Karpas-422 (cell line): ENCODE measurements at regions not wholly inside any gene's neighbourhood (a gene's known extent, or its start where the extent isn't known, plus 50 kb on each side); places are given as distances from the start of the nearest gene placed in this dataset.

Experiments
- DNase-seq: peaks from one replicate; pipeline ENCODE4 v3.0.0-alpha.2; 2015
- H2AFZ ChIP-seq: fragments of 200-600 bp; sonication (generic); 2 replicates; pipeline ENCODE4 v1.6.1; 2014; ENCODE audit warnings: antibody characterized with exemption, low read length, mixed read lengths
- H3K27ac ChIP-seq: fragments of 200-600 bp; sonication (generic); 2 replicates; pipeline ENCODE4 v1.5.1; 2014; ENCODE audit warnings: mild to moderate bottlenecking, low read length, moderate library complexity
- H3K27me3 ChIP-seq: fragments of 200-600 bp; sonication (generic); 2 replicates; pipeline ENCODE4 v1.6.1; 2014; ENCODE audit warnings: low read length, mixed read lengths
- H3K36me3 ChIP-seq: fragments of 200-600 bp; sonication (generic); 2 replicates; pipeline ENCODE4 v1.6.1; 2014; ENCODE audit warnings: low read length, mixed read lengths; ENCODE audit not compliant: insufficient read depth
- H3K4me1 ChIP-seq: fragments of 200-600 bp; sonication (generic); 2 replicates; pipeline ENCODE4 v1.6.1; 2014; ENCODE audit warnings: mild to moderate bottlenecking, low read length, mixed read lengths
- H3K4me2 ChIP-seq: fragments of 200-600 bp; sonication (generic); 2 replicates; pipeline ENCODE4 v1.6.1; 2014; ENCODE audit warnings: low read length, low read depth, mild to moderate bottlenecking; ENCODE audit not compliant: poor library complexity, severe bottlenecking
- H3K4me3 ChIP-seq: fragments of 200-600 bp; sonication (generic); 2 replicates; pipeline ENCODE4 v1.5.1; 2014; ENCODE audit warnings: mild to moderate bottlenecking, antibody characterized with exemption, low read length, mixed read lengths
- H3K79me2 ChIP-seq: fragments of 200-600 bp; sonication (generic); 2 replicates; pipeline ENCODE4 v1.6.1; 2014; ENCODE audit warnings: mild to moderate bottlenecking, low read length, mixed read lengths
- H3K9ac ChIP-seq: fragments of 200-600 bp; sonication (generic); 2 replicates; pipeline ENCODE4 v1.6.0; 2014; ENCODE audit warnings: low read length
- H3K9me2 ChIP-seq: fragments of 200-600 bp; sonication (generic), shearing (Covaris generic); replicated peaks from 2 replicates; pipeline ENCODE4 v1.6.0; 2014; ENCODE audit warnings: mild to moderate bottlenecking, low read length, moderate library complexity; ENCODE audit not compliant: insufficient read depth
- H3K9me3 ChIP-seq: fragments of 300-700, 200-600 bp; sonication (generic); 2 replicates; pipeline ENCODE4 v1.6.1; 2014; ENCODE audit warnings: low read length, mixed read lengths
- H4K20me1 ChIP-seq: fragments of 200-600 bp; sonication (generic); 2 replicates; pipeline ENCODE4 v1.6.1; 2014; ENCODE audit warnings: mild to moderate bottlenecking, antibody characterized with exemption, low read length, low read depth; ENCODE audit not compliant: insufficient read depth

- no peaks in the 10 kb centered on the region for H3K36me3 ChIP-seq
- H3K9ac ChIP-seq, result no peak overlapping the region
- DNase-seq, result no peak
- H3K4me3 ChIP-seq, result no peak overlapping the region
- no peaks in the 10 kb centered on the region for H3K79me2 ChIP-seq
- H3K9me3 ChIP-seq, result peaks cover 25% of the 10 kb centered on the region
- no peaks in the 10 kb centered on the region for H3K9me2 ChIP-seq
- H2AFZ ChIP-seq, result no peak overlapping the region
- H3K4me1 ChIP-seq, result no peaks in the 10 kb centered on the region
- H3K27ac ChIP-seq, result no peak overlapping the region
- H3K27me3 ChIP-seq, result no peaks in the 10 kb centered on the region
- no peaks in the 10 kb centered on the region for H4K20me1 ChIP-seq
- H3K4me2 ChIP-seq, result no peak overlapping the region
These were observed 769.5 kb upstream of the DPPA4 start for GRCh38 chr3:110106805-110107204.

DNA sequence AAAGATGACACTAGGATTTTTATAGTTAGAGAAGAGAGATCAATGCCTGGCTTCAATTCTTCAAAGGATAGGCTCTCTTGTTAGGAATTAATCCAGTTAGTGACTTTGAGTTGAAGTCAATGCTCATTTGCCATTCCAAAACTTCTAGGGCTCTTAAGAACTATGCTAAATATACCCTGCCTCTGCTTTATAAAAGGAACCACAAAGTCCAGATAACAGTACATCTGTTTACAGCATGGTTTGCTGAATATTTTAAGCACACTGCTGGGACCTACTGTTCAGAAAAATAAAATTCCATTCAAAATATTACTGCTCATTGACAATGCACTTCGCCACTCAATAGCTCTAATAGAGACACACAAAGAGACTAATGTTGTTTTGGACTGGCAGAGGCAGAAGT, 786.6 kb upstream of the DPPA4 start:
- H2AFZ ChIP-seq, result no peak overlapping the region
- H3K4me1 ChIP-seq, result no peaks in the 10 kb centered on the region
- no peaks in the 10 kb centered on the region; the same call in 1 of the 2 replicates for H3K9me3 ChIP-seq
- H3K4me2 ChIP-seq, result no peak overlapping the region
- no peak overlapping the region for H3K27ac ChIP-seq
- DNase-seq, result no peak
- H3K9ac ChIP-seq, result no peak overlapping the region
- H3K79me2 ChIP-seq, result no peaks in the 10 kb centered on the region
- H3K36me3 ChIP-seq, result no peaks in the 10 kb centered on the region
- H3K9me2 ChIP-seq, result no peaks in the 10 kb centered on the region
- no peak overlapping the region for H3K4me3 ChIP-seq
- no peaks in the 10 kb centered on the region for H4K20me1 ChIP-seq
- no peaks in the 10 kb centered on the region for H3K27me3 ChIP-seq

DNA sequence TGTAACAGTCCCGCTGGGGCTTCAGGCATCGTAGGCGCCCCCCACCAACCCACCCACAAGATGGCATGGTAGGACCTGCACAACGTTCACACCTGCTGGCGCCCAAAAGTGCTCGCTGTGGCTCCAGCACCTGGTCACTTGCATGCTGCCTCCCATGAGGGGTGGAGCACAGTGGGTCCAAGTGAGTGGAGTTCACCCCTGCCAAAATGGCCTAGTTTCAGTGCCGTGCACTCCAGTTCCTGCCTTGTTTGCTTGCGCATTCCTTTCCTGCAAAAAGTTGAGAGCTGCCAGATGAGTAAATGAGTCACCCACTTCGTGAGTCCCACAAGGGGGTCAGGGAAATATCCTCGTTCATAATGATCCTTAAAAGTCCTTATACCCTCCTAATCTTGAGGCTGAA, 788.7 kb upstream of the DPPA4 start:
- Histone ChIP-seq H4K20me1 (no peaks in the 10 kb centered on the region), H3K36me3 (no peaks in the 10 kb centered on the region), H3K9me2 (no peaks in the 10 kb centered on the region), H3K4me3 (no peak overlapping the region), H3K27ac (no peak overlapping the region), H3K9ac (no peak overlapping the region), H3K4me2 (no peak overlapping the region), H3K27me3 (no peaks in the 10 kb centered on the region), H3K4me1 (no peaks in the 10 kb centered on the region), H3K79me2 (no peaks in the 10 kb centered on the region), H2AFZ (no peak overlapping the region), H3K9me3 (no peaks in the 10 kb centered on the region; the same call in 1 of the 2 replicates)
- no peak for DNase-seq

GRCh38 chr3:110133971-110134370, 796.6 kb upstream of the DPPA4 start:
- H4K20me1 ChIP-seq, result no peaks in the 10 kb centered on the region
- no peak overlapping the region for H3K4me2 ChIP-seq
- no peaks in the 10 kb centered on the region for H3K27me3 ChIP-seq
- H3K9me2 ChIP-seq, result no peaks in the 10 kb centered on the region
- H3K79me2 ChIP-seq, result no peaks in the 10 kb centered on the region
- no peak overlapping the region for H3K4me3 ChIP-seq
- peaks cover 18% of the 10 kb centered on the region for H3K9me3 ChIP-seq
- no peak overlapping the region for H3K9ac ChIP-seq
- H3K27ac ChIP-seq, result no peak overlapping the region
- H3K36me3 ChIP-seq, result no peaks in the 10 kb centered on the region
- DNase-seq, result no peak
- no peaks in the 10 kb centered on the region for H3K4me1 ChIP-seq
- no peak overlapping the region for H2AFZ ChIP-seq

DNA sequence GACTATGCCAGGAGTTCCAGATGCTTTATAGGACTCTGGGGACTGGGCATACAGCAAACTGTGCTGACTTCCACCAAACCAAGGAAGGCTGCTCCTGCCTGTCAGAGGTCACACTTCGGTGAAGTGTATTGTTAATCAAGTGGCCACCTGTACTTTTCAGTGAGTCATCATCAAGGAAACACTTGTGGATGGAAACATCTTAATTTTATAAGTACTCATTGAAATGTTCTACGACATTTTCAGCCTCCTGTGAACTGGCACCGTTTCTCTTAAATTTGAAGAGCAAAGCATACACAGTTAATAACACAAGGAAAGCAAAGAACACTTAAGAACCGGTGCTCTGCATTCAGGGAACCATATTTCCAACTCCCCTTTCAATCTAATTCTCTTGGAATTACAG, 801.7 kb upstream of the DPPA4 start:
- H3K36me3 ChIP-seq, result no peaks in the 10 kb centered on the region
- H3K9ac ChIP-seq, result no peak overlapping the region
- H3K4me3 ChIP-seq, result no peak overlapping the region
- H3K4me1 ChIP-seq, result no peaks in the 10 kb centered on the region
- no peaks in the 10 kb centered on the region for H3K9me2 ChIP-seq
- no peak for DNase-seq
- no peak overlapping the region for H3K4me2 ChIP-seq
- H3K27me3 ChIP-seq, result no peaks in the 10 kb centered on the region
- H4K20me1 ChIP-seq, result no peaks in the 10 kb centered on the region
- no peak overlapping the region for H3K27ac ChIP-seq
- H3K79me2 ChIP-seq, result no peaks in the 10 kb centered on the region
- H2AFZ ChIP-seq, result no peak overlapping the region
- H3K9me3 ChIP-seq, result peaks cover 14% of the 10 kb centered on the region

DNA sequence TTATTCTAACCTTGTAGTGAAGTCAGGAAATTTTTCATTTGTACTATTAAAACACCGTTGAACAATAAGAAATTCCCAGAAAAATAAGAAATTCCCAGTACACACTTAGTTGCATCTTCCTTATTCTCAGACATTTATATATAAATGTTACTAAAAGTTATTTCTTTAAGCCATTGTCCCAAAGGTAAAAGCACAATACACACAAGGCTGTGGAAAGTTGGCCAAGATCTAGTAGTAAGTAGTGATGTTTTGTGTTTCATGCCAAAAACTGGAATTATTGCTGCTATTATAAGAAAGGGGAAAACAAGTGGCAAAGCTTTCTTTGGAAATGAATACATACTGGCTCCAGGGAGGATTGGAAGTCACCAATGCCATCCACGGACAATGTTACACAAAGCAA, 802.5 kb upstream of the DPPA4 start:
- no peaks in the 10 kb centered on the region for H3K4me1 ChIP-seq
- no peaks in the 10 kb centered on the region for H3K9me2 ChIP-seq
- H3K4me3 ChIP-seq, result no peak overlapping the region
- H3K9ac ChIP-seq, result no peak overlapping the region
- H3K27me3 ChIP-seq, result no peaks in the 10 kb centered on the region
- H3K27ac ChIP-seq, result no peak overlapping the region
- H3K9me3 ChIP-seq, result peaks cover 8% of the 10 kb centered on the region
- DNase-seq, result no peak
- no peak overlapping the region for H3K4me2 ChIP-seq
- H3K36me3 ChIP-seq, result no peaks in the 10 kb centered on the region
- no peaks in the 10 kb centered on the region for H4K20me1 ChIP-seq
- no peak overlapping the region for H2AFZ ChIP-seq
- H3K79me2 ChIP-seq, result no peaks in the 10 kb centered on the region

DNA sequence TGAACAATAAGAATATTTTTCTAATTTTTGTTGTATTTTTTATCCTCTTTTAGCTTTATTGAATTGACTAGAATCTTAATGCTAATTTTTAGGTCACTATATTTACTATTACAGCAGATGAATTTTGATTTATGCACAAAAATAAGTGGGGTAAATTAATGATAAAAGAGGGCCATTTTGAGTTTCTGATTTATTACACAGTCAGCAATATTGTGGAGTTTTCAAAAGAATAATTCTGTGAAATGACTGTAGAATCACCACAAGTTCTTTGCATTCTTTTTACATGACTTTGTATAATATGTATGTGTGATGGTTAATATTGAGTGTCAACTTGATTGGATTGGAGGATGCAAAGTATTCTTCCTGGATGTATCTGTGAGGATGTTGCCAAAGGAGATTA, 812.4 kb upstream of the DPPA4 start:
- Histone ChIP-seq H3K4me1 (no peaks in the 10 kb centered on the region), H3K36me3 (no peaks in the 10 kb centered on the region)
- no peak for DNase-seq

DNA sequence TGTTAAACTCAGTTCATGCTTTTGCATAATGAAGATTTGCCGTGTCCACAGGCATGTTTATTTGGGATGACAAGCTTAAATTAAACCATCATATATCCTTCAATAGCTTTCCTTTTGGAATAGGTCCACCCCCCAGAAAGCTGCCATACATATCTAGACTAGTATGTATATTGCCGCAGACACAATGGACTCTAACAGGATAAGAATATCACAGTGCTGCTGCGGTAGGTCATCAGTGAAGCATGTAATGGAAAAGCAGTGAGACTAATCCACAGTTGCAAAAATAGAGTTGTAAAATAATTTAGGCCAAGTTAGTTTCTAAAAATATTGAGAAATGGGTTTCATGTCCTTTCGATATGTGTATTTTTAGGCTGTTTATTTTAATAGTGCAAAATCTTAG, 819.9 kb upstream of the DPPA4 start:
- no peak for DNase-seq

More for the DNA sequence above, 812.4 kb upstream of the DPPA4 start:
- H3K27me3 ChIP-seq, result no peaks in the 10 kb centered on the region
- no peaks in the 10 kb centered on the region for H4K20me1 ChIP-seq
- no peaks in the 10 kb centered on the region for H3K79me2 ChIP-seq
- no peak overlapping the region for H3K9ac ChIP-seq
- H3K9me3 ChIP-seq, result peaks cover 18% of the 10 kb centered on the region
- H3K4me2 ChIP-seq, result no peak overlapping the region
- H3K9me2 ChIP-seq, result no peaks in the 10 kb centered on the region
- H2AFZ ChIP-seq, result no peak overlapping the region
- no peak overlapping the region for H3K27ac ChIP-seq
- no peak overlapping the region for H3K4me3 ChIP-seq

More for the DNA sequence above, 819.9 kb upstream of the DPPA4 start:
- no peaks in the 10 kb centered on the region for H3K4me1 ChIP-seq
- H3K27ac ChIP-seq, result no peak overlapping the region
- peaks cover 16% of the 10 kb centered on the region; the same call in 1 of the 2 replicates for H3K9me3 ChIP-seq
- no peak overlapping the region for H3K4me2 ChIP-seq
- H3K79me2 ChIP-seq, result no peaks in the 10 kb centered on the region
- H3K9ac ChIP-seq, result no peak overlapping the region
- H4K20me1 ChIP-seq, result no peaks in the 10 kb centered on the region
- H3K9me2 ChIP-seq, result no peaks in the 10 kb centered on the region; the same call in 1 of the 2 replicates
- no peak overlapping the region for H3K4me3 ChIP-seq
- H3K27me3 ChIP-seq, result no peaks in the 10 kb centered on the region
- H2AFZ ChIP-seq, result no peak overlapping the region
- no peaks in the 10 kb centered on the region for H3K36me3 ChIP-seq
